Peyer's patch (tissue), 4 donors: ENCODE measurements at regions not wholly inside any gene's neighbourhood (a gene's known extent, or its start where the extent isn't known, plus 50 kb on each side); places are given as distances from the start of the nearest gene placed in this dataset.

ENCODE experiments used
- DNase-seq, 3 donors: peaks; one replicate each; pipeline ENCODE4 v3.0.0-alpha.2; 2017 to 2019
- H3K27ac ChIP-seq, 4 donors: fragments of 200-600 bp; sonication (generic); one replicate each; pipeline ENCODE4 v1.5.1; 2016 to 2019
- H3K27me3 ChIP-seq, 2 donors: fragments of 200-600 bp; sonication (generic); one replicate each; pipeline ENCODE4 v1.5.1; 2019
- H3K36me3 ChIP-seq, 3 donors: fragments of 200-600 bp; sonication (generic); one replicate each; pipeline ENCODE4 v1.5.1; 2016 to 2019
- H3K4me1 ChIP-seq, 4 donors: fragments of 200-600 bp; sonication (generic); one replicate each; pipeline ENCODE4 v1.5.1; 2016 to 2019
- H3K4me3 ChIP-seq, 4 donors: fragments of 200-600 bp; sonication (generic); 1 replicate in 3 of 4; 2 replicates in 1 of 4; pipeline ENCODE4 v1.5.1; 2016 to 2019; ENCODE audit warnings: mild to moderate bottlenecking in 1 of 4
- H3K9me3 ChIP-seq, 4 donors: fragments of 200-600 bp; sonication (generic); one replicate each; pipeline ENCODE4 v1.5.1; 2016 to 2019; ENCODE audit warnings: mild to moderate bottlenecking in 1 of 4
- POLR2A ChIP-seq, 2 donors: fragments of 450-650 bp; IDR thresholded peaks; one replicate each; pipeline ENCODE4 v1.5.1; 2017; ENCODE audit warnings: antibody characterized with exemption in 2 of 2, mild to moderate bottlenecking in 2 of 2, moderate library complexity in 2 of 2
- TF ChIP-seq, protein P1 (sequence below), 6 experiments: fragments of 450-650 bp in 4 of 6; fragments of 200-600 bp in 2 of 6; sonication (generic) in 1 of 6; IDR thresholded peaks; one replicate each; pipeline ENCODE4 v1.5.1; 2017 to 2019; ENCODE audit warnings: antibody characterized with exemption in 6 of 6, mild to moderate bottlenecking in 3 of 6, moderate library complexity in 1 of 6

DNA sequence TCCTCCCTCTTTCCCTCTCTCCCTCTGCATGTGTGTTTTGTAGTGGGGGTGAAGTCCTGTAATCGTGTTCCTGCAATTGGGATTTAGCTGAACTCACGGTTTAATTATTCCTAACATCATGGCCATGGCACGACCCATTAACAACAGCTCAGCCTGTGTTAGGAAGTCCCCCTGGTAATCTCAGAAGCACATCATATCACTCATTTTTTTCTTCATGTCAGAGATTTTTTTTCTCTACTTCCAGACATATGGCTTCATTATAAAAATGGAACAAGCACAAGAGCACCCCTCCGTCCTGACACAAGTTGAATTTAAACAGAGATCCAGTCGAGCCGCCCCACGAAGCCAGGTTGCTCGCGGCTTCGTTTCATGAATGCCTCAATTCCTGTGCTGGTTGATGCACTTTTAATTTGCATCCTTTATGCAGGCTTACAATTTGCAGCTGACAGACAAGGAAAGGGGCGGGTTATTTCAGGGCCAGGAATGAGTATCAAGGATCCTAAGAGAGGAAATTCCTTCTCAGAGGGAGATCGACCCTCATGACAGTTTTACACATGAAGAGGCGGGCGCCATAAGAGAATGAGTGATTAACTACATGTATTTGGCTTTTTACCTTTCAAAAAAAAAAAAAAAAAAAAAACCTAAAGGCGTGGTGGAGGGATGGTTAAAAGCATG lies 192.9 kb downstream of the MAF start:
- Histone ChIP-seq H3K4me1 (peaks cover 0 to 3% (median 0%) of the 10 kb centered on the region in 4 donors), H3K4me3 (no peak overlapping the region), H3K36me3 (no peaks in the 10 kb centered on the region), H3K27ac (no peak overlapping the region), H3K9me3 (no peaks in the 10 kb centered on the region), H3K27me3 (no peaks in the 10 kb centered on the region)
- TF ChIP-seq, protein P1, sequence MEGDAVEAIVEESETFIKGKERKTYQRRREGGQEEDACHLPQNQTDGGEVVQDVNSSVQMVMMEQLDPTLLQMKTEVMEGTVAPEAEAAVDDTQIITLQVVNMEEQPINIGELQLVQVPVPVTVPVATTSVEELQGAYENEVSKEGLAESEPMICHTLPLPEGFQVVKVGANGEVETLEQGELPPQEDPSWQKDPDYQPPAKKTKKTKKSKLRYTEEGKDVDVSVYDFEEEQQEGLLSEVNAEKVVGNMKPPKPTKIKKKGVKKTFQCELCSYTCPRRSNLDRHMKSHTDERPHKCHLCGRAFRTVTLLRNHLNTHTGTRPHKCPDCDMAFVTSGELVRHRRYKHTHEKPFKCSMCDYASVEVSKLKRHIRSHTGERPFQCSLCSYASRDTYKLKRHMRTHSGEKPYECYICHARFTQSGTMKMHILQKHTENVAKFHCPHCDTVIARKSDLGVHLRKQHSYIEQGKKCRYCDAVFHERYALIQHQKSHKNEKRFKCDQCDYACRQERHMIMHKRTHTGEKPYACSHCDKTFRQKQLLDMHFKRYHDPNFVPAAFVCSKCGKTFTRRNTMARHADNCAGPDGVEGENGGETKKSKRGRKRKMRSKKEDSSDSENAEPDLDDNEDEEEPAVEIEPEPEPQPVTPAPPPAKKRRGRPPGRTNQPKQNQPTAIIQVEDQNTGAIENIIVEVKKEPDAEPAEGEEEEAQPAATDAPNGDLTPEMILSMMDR (IDR thresholded peaks at IDR 0.05) = no peak
- TF ChIP-seq POLR2A (IDR thresholded peaks at IDR 0.05) = no peak
- no peak for DNase-seq

DNA sequence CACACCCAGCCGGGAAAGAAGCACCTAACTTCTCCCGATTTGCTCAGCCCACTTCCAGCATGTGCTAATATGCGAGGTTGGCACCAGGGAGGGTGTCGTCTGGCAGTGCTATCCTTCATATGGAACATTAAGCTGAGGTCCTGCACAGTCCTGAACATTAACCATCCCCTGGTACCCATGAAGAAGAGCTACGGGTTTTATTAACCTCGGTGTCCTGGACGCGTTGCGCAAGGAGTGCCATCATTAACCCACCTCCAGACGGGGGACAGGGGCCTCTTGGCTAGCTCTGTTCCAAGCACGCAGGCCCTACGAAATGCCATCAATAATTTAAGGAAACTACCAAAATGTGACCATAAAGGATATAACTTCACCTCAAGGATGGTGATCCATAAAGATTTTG lies 193.5 kb downstream of the MAF start:
- DNase-seq = no peak
- Histone ChIP-seq H3K27me3 (no peaks in the 10 kb centered on the region), H3K4me3 (no peak overlapping the region), H3K4me1 (peaks cover 0 to 9% (median 0%) of the 10 kb centered on the region in 4 donors), H3K9me3 (no peaks in the 10 kb centered on the region), H3K27ac (no peak overlapping the region), H3K36me3 (no peaks in the 10 kb centered on the region)
- TF ChIP-seq POLR2A (IDR thresholded peaks at IDR 0.05) = no peak
- TF ChIP-seq, protein P1 (IDR thresholded peaks at IDR 0.05) = no peak

DNA sequence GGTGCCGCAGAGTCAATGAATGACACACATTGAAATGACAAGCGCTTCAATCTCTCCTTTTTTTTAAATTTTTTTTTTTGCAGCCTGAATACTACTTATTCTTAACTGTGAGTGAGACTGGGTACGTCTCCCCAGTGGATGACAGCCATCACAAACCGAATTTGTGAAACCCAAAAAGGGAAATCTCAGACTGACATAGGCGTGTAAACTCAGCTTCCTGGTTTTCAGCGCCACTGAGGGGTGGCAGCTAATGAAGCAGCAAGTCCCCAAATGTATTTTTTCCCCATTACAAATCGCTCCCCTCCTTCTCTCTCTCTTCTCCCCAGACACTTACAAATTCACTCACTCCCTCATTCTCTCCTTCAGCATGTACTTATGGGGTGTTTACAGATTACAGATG lies 196.0 kb downstream of the MAF start:
- Histone ChIP-seq H3K4me1 (peaks cover 0 to 9% (median 0%) of the 10 kb centered on the region in 4 donors), H3K27me3 (no peaks in the 10 kb centered on the region), H3K27ac (no peak overlapping the region), H3K4me3 (no peak overlapping the region), H3K9me3 (no peaks in the 10 kb centered on the region), H3K36me3 (no peaks in the 10 kb centered on the region)
- TF ChIP-seq POLR2A (IDR thresholded peaks at IDR 0.05) = no peak
- TF ChIP-seq, protein P1 (IDR thresholded peaks at IDR 0.05) = no peak
- no peak for DNase-seq

DNA sequence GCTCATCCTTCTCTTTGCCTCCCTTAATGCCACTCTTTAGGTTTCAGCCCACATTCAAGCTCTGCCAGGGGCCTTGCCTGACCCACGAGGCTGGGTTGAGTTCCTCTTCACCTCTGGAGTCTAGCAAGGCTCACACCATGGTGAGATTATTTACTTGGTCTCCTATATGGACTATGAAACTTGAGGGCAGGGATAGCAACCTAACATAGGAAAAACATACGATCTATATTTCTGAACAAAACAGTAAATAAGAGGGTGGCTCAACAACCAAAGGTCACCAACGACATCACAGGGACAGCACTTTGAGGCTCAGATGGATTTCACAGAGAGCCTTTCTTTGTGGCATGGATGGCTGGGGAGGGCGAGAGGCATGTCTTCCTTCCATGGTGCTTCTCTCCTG lies 197.0 kb downstream of the MAF start:
- Histone ChIP-seq H3K9me3 (no peaks in the 10 kb centered on the region), H3K36me3 (no peaks in the 10 kb centered on the region), H3K4me3 (no peak overlapping the region), H3K27ac (peak overlapping the region in 1 of 4 donors; percentile 87), H3K4me1 (peaks cover 0 to 9% (median 0%) of the 10 kb centered on the region in 4 donors), H3K27me3 (no peaks in the 10 kb centered on the region)
- no peak for TF ChIP-seq POLR2A (IDR thresholded peaks at IDR 0.05)
- TF ChIP-seq, protein P1 (IDR thresholded peaks at IDR 0.05) = no peak
- DNase-seq = no peak

DNA sequence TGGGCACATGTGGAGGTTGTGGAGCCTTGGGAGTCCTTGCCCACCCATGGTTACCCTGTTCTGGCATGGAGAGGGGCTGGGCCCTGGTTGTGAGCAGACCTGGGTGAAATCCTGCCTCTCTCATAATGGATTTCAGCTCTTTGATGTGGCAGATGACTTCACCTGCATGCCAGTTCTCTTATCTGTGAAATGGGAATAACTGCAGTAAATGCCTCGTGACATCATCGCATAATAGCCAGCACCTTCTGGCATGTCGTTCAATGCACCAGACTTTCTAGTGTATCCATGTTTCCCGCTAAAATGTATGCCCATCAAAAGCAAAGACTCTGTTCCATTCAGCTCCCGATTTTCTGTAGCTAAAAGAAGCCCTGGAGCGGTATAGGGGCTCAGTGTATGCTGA lies 197.6 kb downstream of the MAF start:
- H3K27me3 ChIP-seq = no peaks in the 10 kb centered on the region
- TF ChIP-seq, protein P1 (IDR thresholded peaks at IDR 0.05) = no peak
- TF ChIP-seq POLR2A (IDR thresholded peaks at IDR 0.05) = no peak
- peaks cover 0 to 9% (median 0%) of the 10 kb centered on the region in 4 donors for H3K4me1 ChIP-seq
- DNase-seq = peak in 1 of 3 donors; percentile 52
- H3K27ac ChIP-seq = peak overlapping the region in 3 of 4 donors; percentile 76 to 91 (median 87)
- H3K36me3 ChIP-seq = no peaks in the 10 kb centered on the region
- H3K9me3 ChIP-seq = no peaks in the 10 kb centered on the region
- H3K4me3 ChIP-seq = no peak overlapping the region
